ENCODE measurements at regions not wholly inside any gene's neighbourhood (a gene's known extent, or its start where the extent isn't known, plus 50 kb on each side); places are given as distances from the start of the nearest gene placed in this dataset.
"Not testable (repeated sequence)": the region's sequence is repeated elsewhere in the genome, so short reads cannot be mapped to it uniquely, and the experiment has no call there.

DNA sequence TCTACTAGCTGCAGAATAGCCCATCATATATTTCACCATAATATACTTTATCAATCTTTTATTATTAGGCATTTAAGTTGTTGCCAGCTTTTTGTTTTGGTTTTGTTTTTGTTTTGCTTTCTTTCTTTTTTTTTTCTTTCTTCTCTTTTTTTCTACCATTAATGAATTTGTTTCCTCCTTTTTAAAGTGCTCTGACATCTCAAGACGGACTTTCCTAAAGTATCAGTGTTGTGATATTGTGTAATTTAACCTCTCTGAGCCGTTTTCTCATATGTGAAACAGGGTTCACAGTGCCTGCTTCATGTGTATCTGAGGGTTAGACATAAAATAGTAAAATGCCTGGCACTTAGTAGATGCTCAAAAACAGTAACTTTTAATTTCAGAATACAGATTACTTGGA is 109.5 kb upstream of the IL12A start:
- Mint-ChIP-seq H3K27me3 (peaks cover 6 to 12% of the 10 kb centered on the region in 2 donors), H3K36me3 (no peaks in the 10 kb centered on the region), H3K27ac (no peak overlapping the region), H3K4me1 (ENCODE audit: low read depth in 2 of 2) (no peaks in the 10 kb centered on the region), H3K9me3 (no peaks in the 10 kb centered on the region), H3K4me3 (no peak overlapping the region)
- DNase-seq (ENCODE audit: low spot score): no peak
- ATAC-seq: no peak

DNA sequence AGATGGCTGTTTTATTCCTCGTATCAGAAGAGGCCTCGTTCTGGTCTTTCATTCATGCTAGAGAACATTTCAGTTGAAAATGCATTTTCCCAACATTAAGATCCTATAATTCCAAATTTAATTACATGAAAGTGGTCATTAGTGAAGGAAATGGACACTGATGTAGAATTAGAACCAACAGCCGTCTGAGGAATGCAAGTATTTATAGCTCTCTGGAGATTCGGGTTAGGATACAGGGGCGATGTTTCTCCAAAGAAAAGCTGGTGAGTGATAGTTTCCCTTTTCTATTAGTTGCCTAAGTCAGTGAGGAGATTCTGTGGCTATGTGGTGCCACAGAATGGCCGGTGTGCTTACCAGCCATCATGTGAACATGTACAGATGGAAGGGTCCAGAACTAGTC is 109.0 kb upstream of the IL12A start:
- Mint-ChIP-seq H3K27ac (no peak overlapping the region), H3K9me3 (no peaks in the 10 kb centered on the region), H3K4me1 (ENCODE audit: low read depth in 2 of 2) (no peaks in the 10 kb centered on the region), H3K27me3 (peaks cover 6 to 12% of the 10 kb centered on the region in 2 donors), H3K4me3 (no peak overlapping the region), H3K36me3 (no peaks in the 10 kb centered on the region)
- no peak for ATAC-seq
- no peak for DNase-seq (ENCODE audit: low spot score)

DNA sequence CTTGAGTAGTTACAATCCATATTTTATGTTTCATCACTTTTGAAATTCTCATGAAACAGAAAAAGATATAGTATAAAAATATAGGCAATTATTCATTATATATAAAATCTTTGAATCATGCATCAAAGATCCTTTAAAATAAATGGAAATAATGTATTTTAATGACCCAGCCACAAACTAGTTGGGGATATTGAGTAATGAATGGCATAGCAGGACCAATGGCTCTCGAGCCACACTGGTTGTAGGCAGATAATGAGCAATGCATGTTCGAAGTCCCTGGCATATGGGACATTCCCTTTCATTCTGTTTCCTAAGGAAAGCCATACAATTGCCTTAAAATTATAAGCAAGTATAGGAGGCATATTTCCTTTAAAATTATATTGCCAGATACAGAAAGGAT is 107.4 kb upstream of the IL12A start:
- DNase-seq (ENCODE audit: low spot score): no peak
- Mint-ChIP-seq H3K4me1 (ENCODE audit: low read depth in 2 of 2) (no peaks in the 10 kb centered on the region), H3K4me3 (no peak overlapping the region), H3K27ac (no peak overlapping the region), H3K27me3 (peaks cover 6 to 12% of the 10 kb centered on the region in 2 donors), H3K36me3 (no peaks in the 10 kb centered on the region), H3K9me3 (no peaks in the 10 kb centered on the region)
- no peak for ATAC-seq

DNA sequence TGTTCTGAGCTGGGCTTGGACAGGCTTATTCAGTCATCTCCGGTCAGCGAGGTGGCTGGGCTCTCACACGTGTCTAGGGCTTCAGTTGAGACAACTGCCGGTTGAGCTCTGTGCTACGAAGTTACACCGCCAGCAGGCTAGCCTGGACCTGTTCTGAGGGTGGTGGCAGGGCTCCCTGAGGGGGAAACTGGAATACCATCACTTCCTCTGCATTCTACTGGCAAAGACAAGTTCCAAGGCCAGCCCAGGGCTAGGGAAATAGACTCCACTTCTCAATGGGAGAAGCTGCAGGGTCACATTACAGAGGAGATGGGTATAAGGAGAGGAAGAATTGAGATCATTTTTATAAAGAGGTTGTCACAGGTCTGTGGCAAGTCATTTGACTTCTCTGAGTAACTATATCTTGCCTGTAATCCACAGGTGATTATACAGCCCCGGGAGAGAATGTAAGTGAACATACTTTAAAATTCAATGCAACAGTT is 106.8 kb upstream of the IL12A start:
- Mint-ChIP-seq H3K27ac (no peak overlapping the region), H3K36me3 (no peaks in the 10 kb centered on the region), H3K4me3 (no peak overlapping the region), H3K27me3 (peaks cover 6 to 12% of the 10 kb centered on the region in 2 donors), H3K4me1 (ENCODE audit: low read depth in 2 of 2) (no peaks in the 10 kb centered on the region), H3K9me3 (no peaks in the 10 kb centered on the region)
- ATAC-seq: peak in 1 of 2 donors; percentile 32
- no peak for DNase-seq (ENCODE audit: low spot score)

DNA sequence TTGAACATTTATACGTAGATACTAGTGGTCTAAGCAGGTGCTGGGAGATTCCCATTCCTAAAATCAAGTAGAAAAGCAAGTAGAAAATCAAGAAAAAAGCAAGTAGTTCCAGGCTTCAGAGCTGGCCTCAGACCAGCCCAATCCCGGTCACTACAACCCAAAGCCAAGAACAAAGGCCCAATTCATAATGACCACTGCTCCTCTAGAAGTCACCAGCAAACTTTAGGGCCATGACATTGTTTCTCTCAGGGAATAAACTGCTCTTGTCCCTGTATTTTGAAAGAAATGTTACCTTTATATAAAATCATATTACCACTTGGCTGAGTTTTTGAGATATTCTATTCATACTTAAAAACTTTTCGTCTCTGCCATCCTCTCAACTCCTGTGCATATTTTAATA is 106.3 kb upstream of the IL12A start:
- Mint-ChIP-seq H3K27me3 (peaks cover 6 to 12% of the 10 kb centered on the region in 2 donors), H3K27ac (no peak overlapping the region), H3K36me3 (no peaks in the 10 kb centered on the region), H3K4me3 (no peak overlapping the region), H3K9me3 (no peaks in the 10 kb centered on the region), H3K4me1 (ENCODE audit: low read depth in 2 of 2) (no peaks in the 10 kb centered on the region)
- no peak for DNase-seq (ENCODE audit: low spot score)
- no peak for ATAC-seq

DNA sequence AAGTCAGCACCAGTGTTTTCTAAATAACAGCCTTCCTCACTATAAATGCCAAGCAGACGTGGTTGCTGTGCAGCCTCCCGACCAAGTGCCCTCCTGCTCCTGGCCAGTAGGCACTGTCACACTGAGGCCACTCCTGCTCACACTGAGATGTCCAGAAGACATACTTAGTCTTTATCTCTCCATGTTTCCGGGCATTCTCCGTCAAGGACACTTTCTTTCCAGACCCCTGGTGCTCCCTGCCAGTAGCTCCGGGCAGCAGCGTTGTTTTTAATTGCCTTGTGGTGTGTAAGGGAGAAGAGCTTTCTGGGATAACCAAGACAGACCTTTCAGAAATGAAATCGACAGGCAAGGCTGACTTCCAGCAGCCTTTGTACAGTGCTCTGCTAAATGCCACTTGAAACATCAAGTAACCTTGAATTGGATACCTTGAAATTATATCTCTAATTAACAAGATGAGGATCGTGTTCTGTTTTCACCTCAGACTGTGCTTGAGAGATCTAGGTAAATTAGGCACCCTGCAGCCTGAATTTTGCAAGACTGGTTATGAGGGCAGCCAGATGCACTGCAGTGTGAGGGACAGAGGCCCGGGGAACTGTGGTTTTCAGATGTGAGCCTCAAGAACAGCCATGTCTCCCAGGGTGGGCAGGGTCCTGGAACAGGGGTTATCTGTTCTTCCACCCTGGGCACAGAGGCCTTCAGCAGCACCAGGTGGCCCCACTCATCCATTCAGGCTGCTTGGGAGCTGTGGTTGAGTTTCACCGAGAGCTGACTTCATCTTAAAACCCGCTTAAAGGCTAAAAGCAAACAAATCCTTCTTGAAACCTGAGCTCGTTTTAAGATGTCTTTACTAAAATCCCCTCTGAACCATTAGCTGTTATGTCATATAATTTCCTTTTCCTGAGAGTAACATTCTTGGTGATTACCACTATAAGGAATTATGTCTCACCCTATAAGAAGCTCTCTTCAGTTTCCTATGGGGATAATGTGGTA is 105.5 kb upstream of the IL12A start:
- Mint-ChIP-seq H3K27ac (no peak overlapping the region), H3K36me3 (no peaks in the 10 kb centered on the region), H3K4me1 (ENCODE audit: low read depth in 2 of 2) (no peaks in the 10 kb centered on the region), H3K9me3 (no peaks in the 10 kb centered on the region), H3K27me3 (peaks cover 6 to 12% of the 10 kb centered on the region in 2 donors), H3K4me3 (no peak overlapping the region)
- ATAC-seq: no peak
- DNase-seq (ENCODE audit: low spot score): no peak

DNA sequence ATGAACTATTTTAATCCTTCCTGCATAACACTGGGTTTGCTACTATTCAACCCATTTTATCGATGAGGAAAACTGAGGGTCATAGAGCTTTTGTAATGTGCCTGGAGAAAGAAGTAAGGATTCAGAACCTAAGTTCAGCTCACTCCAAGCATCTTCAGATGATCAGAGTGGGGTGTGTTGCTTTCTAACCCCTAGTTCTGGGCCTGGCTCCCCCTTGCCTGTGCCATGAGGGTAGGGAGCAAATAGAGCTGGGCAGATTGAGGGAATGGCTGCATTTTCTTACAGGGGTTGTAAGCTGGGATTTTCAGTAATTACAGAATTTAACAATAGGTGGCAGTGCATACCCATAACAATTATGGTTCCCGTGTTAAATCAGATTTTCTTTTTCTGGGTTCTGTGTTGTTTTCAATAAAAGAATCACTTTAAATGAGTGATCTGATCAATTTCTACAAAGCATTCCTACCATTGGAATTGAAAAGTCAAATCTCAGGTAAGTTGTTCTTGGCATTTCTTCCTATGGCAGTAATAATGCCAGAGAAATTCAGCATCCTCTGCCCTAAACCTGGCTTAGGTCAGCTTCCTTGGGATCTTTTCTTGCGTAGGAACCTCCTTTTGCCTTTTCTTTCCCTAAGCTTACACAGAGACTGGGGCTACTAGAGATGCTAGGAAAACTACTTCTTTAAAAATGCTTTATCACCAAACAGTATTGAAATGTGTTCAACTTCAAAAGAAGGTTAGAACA is 103.8 kb upstream of the IL12A start:
- Mint-ChIP-seq H3K36me3 (no peaks in the 10 kb centered on the region), H3K27ac (no peak overlapping the region), H3K4me1 (ENCODE audit: low read depth in 2 of 2) (no peaks in the 10 kb centered on the region), H3K4me3 (no peak overlapping the region), H3K9me3 (no peaks in the 10 kb centered on the region), H3K27me3 (peaks cover 6 to 12% of the 10 kb centered on the region in 2 donors)
- ATAC-seq (no peak), DNase-seq (ENCODE audit: low spot score) (no peak)

DNA sequence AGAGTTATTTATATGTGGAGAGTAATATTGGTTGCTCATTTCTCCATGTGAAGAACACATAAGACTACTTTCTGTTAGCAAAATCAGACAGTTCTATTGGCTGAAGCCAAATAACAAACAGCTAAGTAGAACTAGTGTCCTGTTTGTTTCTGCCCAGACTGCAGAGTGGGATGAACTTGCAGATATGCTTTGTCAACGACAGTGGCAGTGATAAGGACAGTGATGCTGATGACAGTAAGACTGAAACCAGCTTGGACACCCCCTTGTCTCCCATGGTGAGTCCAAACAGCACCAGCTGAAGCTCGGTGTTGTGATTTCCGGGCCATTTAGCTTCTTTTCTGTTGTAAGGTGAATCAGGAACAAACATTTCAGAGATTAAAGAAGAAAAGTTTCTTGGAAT is 102.6 kb upstream of the IL12A start:
- Mint-ChIP-seq H3K4me3 (no peak overlapping the region), H3K27me3 (peaks cover 2 to 5% of the 10 kb centered on the region in 2 donors), H3K36me3 (no peaks in the 10 kb centered on the region)

DNA sequence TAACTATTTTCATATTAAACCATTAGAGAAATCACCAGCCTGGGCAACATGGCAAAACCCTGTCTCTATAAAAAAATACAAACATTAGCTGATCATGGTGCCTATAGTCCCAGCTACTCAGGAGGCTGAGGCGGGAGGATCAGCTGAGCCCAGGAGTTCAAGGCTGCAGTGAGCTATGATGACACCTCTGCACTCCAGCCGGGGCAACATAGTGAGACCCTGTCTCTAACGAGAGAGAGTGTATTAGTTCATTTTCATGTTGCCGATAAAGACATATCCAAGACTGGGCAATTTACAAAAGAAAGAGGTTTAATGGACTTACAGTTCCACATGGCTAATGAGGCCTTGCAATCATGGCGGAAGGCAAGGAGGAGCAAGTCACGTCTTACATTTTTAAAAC is 102.1 kb upstream of the IL12A start:
- not testable (repeated sequence) for H3K9me3 Mint-ChIP-seq; DNase-seq (ENCODE audit: low spot score); H3K27ac Mint-ChIP-seq; ATAC-seq; H3K36me3 Mint-ChIP-seq; H3K4me3 Mint-ChIP-seq; H3K27me3 Mint-ChIP-seq; H3K4me1 Mint-ChIP-seq (ENCODE audit: low read depth in 2 of 2)

More for the DNA sequence above, 102.6 kb upstream of the IL12A start:
- H3K27ac Mint-ChIP-seq: no peak overlapping the region
- ATAC-seq (no peak), DNase-seq (ENCODE audit: low spot score) (no peak)
- H3K9me3 Mint-ChIP-seq: no peaks in the 10 kb centered on the region
- H3K4me1 Mint-ChIP-seq (ENCODE audit: low read depth in 2 of 2): no peaks in the 10 kb centered on the region

DNA sequence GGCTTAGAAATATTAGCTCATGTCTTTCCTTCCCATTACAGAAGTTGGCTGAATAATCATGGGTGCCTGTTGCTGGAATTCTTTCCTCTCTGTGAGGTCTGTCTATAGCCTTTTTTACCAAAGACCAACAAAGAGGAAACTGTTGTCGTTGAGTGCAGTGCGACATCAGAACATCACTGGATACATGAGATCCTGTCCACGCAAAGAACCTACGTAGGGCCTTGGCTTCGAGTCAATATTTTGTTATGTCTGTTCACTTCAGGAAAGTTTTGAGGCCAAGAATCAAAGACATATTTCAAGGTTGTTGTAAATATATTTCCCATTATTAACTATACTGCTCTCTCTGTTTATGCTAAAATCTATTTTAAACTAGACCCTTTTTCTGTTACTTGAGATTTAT is 101.5 kb upstream of the IL12A start:
- Mint-ChIP-seq H3K27ac (no peak overlapping the region), H3K9me3 (no peaks in the 10 kb centered on the region)

DNA sequence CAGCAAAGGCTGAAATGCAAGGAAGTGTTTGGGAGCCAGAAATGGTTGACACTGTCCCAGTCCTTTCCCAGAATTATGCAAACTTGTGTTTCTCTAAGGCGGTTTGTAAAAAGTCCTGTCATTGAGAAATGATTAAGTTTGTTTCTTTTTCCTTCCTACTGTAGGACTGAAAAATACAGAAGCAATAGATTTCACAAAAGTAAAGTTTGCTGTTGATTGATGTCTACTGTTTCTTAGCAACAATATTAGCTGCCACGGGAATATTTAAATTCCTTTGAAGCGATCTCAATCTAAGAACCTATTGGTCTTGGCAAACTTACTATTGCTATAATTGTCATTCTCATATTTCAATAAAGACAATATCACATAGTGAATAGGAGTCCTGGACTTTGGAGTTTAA is 100.7 kb upstream of the IL12A start:
- H3K27me3 Mint-ChIP-seq: peaks cover 0 to 5% of the 10 kb centered on the region in 2 donors
- no peak for DNase-seq (ENCODE audit: low spot score)
- H3K27ac Mint-ChIP-seq: no peak overlapping the region
- no peak for ATAC-seq
- H3K36me3 Mint-ChIP-seq: no peaks in the 10 kb centered on the region
- H3K4me3 Mint-ChIP-seq: no peak overlapping the region
- H3K9me3 Mint-ChIP-seq: no peaks in the 10 kb centered on the region
- H3K4me1 Mint-ChIP-seq (ENCODE audit: low read depth in 2 of 2): no peaks in the 10 kb centered on the region

More for the DNA sequence above, 101.5 kb upstream of the IL12A start:
- no peak for DNase-seq (ENCODE audit: low spot score)
- Mint-ChIP-seq H3K4me1 (ENCODE audit: low read depth in 2 of 2) (no peaks in the 10 kb centered on the region), H3K36me3 (no peaks in the 10 kb centered on the region), H3K27me3 (peaks cover 2 to 5% of the 10 kb centered on the region in 2 donors), H3K4me3 (no peak overlapping the region)
- ATAC-seq: no peak

DNA sequence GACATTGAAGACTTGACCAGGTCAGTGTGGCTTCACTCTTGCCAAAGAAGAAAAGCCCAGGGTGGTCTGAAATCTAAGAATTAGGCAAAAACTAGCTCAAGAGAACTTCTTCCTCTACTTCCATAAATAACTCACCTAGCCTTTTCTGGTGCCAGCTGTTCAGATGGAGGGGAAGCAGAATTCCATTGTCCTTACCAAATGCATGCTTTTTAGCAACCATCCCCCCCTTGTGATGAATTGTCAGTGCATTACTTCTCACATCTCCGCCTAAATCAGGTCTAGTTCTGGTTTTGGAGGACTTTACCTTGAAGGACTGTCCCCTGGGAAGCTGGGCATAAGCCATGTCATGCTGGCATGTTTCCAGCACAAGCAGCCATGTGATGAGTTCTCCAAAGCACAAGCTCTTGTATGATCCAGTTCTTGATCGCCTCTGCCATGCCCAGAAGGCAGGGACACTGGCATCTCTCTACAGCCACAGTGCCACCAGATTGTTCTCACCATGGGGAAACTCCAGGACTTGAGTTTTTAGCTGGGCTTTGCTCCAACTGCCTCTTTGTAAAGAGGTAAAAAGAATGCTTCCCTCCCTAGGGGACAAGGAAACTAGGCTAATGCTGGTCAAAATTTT is 96.4 kb upstream of the IL12A start:
- Mint-ChIP-seq H3K27ac (no peak overlapping the region), H3K9me3 (no peaks in the 10 kb centered on the region), H3K4me1 (ENCODE audit: low read depth in 2 of 2) (no peaks in the 10 kb centered on the region), H3K36me3 (no peaks in the 10 kb centered on the region), H3K4me3 (no peak overlapping the region), H3K27me3 (peaks cover 0 to 20% of the 10 kb centered on the region in 2 donors)
- DNase-seq (ENCODE audit: low spot score) (no peak), ATAC-seq (no peak)

DNA sequence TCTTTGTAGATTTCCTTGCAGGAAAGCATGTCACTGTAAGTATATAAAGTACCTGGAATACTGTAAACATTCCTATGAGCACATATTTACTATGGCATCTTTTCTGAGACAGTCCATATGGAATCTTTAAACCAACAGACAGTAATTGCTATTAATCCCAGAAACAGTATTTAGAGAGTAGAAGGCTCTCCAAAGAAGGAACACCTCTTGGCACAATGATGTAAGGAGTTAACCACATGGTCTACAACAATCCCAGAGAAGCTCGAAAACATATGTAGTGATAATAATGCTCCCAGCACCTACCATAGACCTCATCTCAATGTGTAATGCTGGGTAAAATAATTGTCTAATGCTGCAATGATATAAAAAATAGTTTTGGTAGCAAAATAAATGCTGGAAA is 95.8 kb upstream of the IL12A start:
- Mint-ChIP-seq H3K36me3 (no peaks in the 10 kb centered on the region), H3K4me3 (no peak overlapping the region), H3K9me3 (no peaks in the 10 kb centered on the region), H3K27me3 (peaks cover 0 to 20% of the 10 kb centered on the region in 2 donors), H3K27ac (no peak overlapping the region), H3K4me1 (ENCODE audit: low read depth in 2 of 2) (no peaks in the 10 kb centered on the region)
- DNase-seq (ENCODE audit: low spot score): no peak
- ATAC-seq: no peak

DNA sequence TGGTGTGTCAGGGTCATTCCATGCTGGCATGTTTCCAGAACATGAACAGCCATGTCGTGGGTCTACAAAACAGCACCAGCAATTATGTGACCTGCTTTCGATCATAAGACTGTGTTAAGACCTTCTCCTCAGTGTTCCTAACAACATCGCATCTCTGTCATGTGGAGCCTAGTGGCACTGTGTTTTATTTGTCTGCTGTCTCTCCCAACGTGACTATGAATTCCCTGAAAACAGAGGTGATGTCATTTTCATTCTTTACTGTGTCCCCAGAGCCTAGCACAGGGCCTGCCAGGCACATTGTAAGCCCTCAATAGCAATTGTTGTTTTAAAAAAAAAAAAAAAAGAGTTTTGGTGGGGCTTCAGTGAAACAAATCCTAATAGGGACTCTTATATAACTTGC is 94.2 kb upstream of the IL12A start:
- Mint-ChIP-seq H3K4me3 (no peak overlapping the region), H3K9me3 (no peaks in the 10 kb centered on the region), H3K4me1 (ENCODE audit: low read depth in 2 of 2) (no peaks in the 10 kb centered on the region), H3K27me3 (peaks cover 0 to 20% of the 10 kb centered on the region in 2 donors), H3K27ac (no peak overlapping the region), H3K36me3 (no peaks in the 10 kb centered on the region)
- DNase-seq (ENCODE audit: low spot score) (no peak), ATAC-seq (peak in 1 of 2 donors; percentile 40)
